Suprapubic skin (tissue), 3 donors: ENCODE measurements at regions not wholly inside any gene's neighbourhood (a gene's known extent, or its start where the extent isn't known, plus 50 kb on each side); places are given as distances from the start of the nearest gene placed in this dataset.

Source experiments
- CTCF ChIP-seq, 2 donors: fragments of 200-600 bp in 1 of 2; fragments of 450-650 bp in 1 of 2; sonication (generic) in 1 of 2; IDR thresholded peaks; one replicate each; pipeline ENCODE4 v1.5.1; 2016 to 2019; ENCODE audit warnings: antibody characterized with exemption in 2 of 2, mild to moderate bottlenecking in 1 of 2, moderate library complexity in 1 of 2
- EP300 ChIP-seq: sonication (generic); formaldehyde crosslinking; IDR thresholded peaks from one replicate; pipeline ENCODE4 v1.6.1; 2017; ENCODE audit warnings: antibody characterized with exemption
- POLR2A ChIP-seq, 2 donors: fragments of 450-650 bp; IDR thresholded peaks; one replicate each; pipeline ENCODE4 v1.6.1; 2017; ENCODE audit warnings: antibody characterized with exemption in 2 of 2, mild to moderate bottlenecking in 2 of 2, moderate library complexity in 2 of 2

GRCh38 chr1:187114792-187115191 is 286.0 kb downstream of the PLA2G4A start:
- TF ChIP-seq POLR2A (IDR thresholded peaks at IDR 0.05): no peak
- TF ChIP-seq CTCF (IDR thresholded peaks at IDR 0.05): no peak
- no peak for TF ChIP-seq EP300
